Mesenchymal stem cell (in vitro differentiated cells and primary cell): ENCODE measurements at regions not wholly inside any gene's neighbourhood (a gene's known extent, or its start where the extent isn't known, plus 50 kb on each side); places are given as distances from the start of the nearest gene placed in this dataset.

Experiments
- DNase-seq: peaks from one replicate; pipeline ENCODE4 v3.0.0-alpha.2; 2013
- H2AFZ ChIP-seq: one replicate; pipeline ENCODE4 v1.6.1; 2013; ENCODE audit warnings: low read depth, mild to moderate bottlenecking, control low read depth, inconsistent platforms, low read length, moderate library complexity
- H2AK5ac ChIP-seq: 2 replicates; pipeline ENCODE4 v1.6.1; 2013; ENCODE audit warnings: low read length, moderate library complexity, mild to moderate bottlenecking, inconsistent platforms; ENCODE audit not compliant: severe bottlenecking
- H2BK120ac ChIP-seq: one replicate; pipeline ENCODE4 v1.6.1; 2013; ENCODE audit warnings: low read depth, mild to moderate bottlenecking, inconsistent platforms, low read length, moderate library complexity
- H2BK12ac ChIP-seq, 2 experiments: one replicate each; pipeline ENCODE4 v1.6.1; 2013; ENCODE audit warnings: inconsistent platforms in 2 of 2, low read length in 2 of 2, mild to moderate bottlenecking in 2 of 2, moderate library complexity in 2 of 2, control low read depth in 1 of 2
- H2BK15ac ChIP-seq: one replicate; pipeline ENCODE4 v1.6.1; 2013; ENCODE audit warnings: mild to moderate bottlenecking, low read depth, inconsistent platforms; ENCODE audit not compliant: poor library complexity, severe bottlenecking
- H2BK5ac ChIP-seq: 2 replicates; pipeline ENCODE4 v1.6.1; 2013; ENCODE audit warnings: low read depth, mild to moderate bottlenecking, low read length, control low read depth, inconsistent platforms; ENCODE audit not compliant: poor library complexity, severe bottlenecking
- H3K14ac ChIP-seq, 2 experiments: one replicate each; pipeline ENCODE4 v1.6.1; 2013; ENCODE audit warnings: inconsistent platforms in 2 of 2, low read length in 2 of 2, control low read depth in 1 of 2, mild to moderate bottlenecking in 1 of 2, moderate library complexity in 1 of 2
- H3K18ac ChIP-seq, 2 experiments: one replicate each; pipeline ENCODE4 v1.6.1; 2013; ENCODE audit warnings: inconsistent platforms in 2 of 2, low read length in 2 of 2, control low read depth in 1 of 2, low read depth in 1 of 2, mild to moderate bottlenecking in 1 of 2
- H3K23ac ChIP-seq, 2 experiments: one replicate each; pipeline ENCODE4 v1.6.1; 2013; ENCODE audit warnings: inconsistent platforms in 2 of 2, low read length in 2 of 2, mild to moderate bottlenecking in 2 of 2, moderate library complexity in 2 of 2, control low read depth in 1 of 2
- H3K27ac ChIP-seq: 2 replicates; pipeline ENCODE4 v1.5.1; 2013; ENCODE audit warnings: mild to moderate bottlenecking, moderate library complexity, low read length, control low read depth, inconsistent platforms; ENCODE audit not compliant: poor library complexity, severe bottlenecking
- H3K27me3 ChIP-seq, 2 experiments: 2 replicates each; pipeline versions ENCODE4 v1.6.1 to v1.7.0; 2013; ENCODE audit warnings: low read length in 2 of 2, mild to moderate bottlenecking in 2 of 2, moderate library complexity in 2 of 2, control low read depth in 1 of 2, inconsistent platforms in 1 of 2; ENCODE audit not compliant: control insufficient read depth in 1 of 2, insufficient read depth in 1 of 2
- H3K36me3 ChIP-seq, 2 experiments: 2 replicates each; pipeline versions ENCODE4 v1.6.1 to v1.7.0; 2013; ENCODE audit warnings: low read length in 2 of 2, control low read depth in 1 of 2, inconsistent platforms in 1 of 2, low read depth in 1 of 2, mild to moderate bottlenecking in 1 of 2; ENCODE audit not compliant: insufficient read depth in 2 of 2, control insufficient read depth in 1 of 2
- H3K4ac ChIP-seq, 2 experiments: one replicate each; pipeline ENCODE4 v1.6.1; 2013; ENCODE audit warnings: inconsistent platforms in 2 of 2, low read length in 2 of 2, mild to moderate bottlenecking in 2 of 2, moderate library complexity in 2 of 2, control low read depth in 1 of 2, low read depth in 1 of 2
- H3K4me1 ChIP-seq: 2 replicates; pipeline ENCODE4 v1.6.1; 2013; ENCODE audit warnings: low read depth, low read length, control low read depth; ENCODE audit not compliant: control insufficient read depth, insufficient read depth
- H3K4me2 ChIP-seq: 2 replicates; pipeline ENCODE4 v1.6.1; 2013; ENCODE audit warnings: low read length, mild to moderate bottlenecking, inconsistent platforms; ENCODE audit not compliant: poor library complexity, severe bottlenecking
- H3K4me3 ChIP-seq, 2 experiments: 2 replicates each; pipeline versions ENCODE4 v1.5.1 to v1.7.0; 2013; ENCODE audit warnings: low read length in 2 of 2, mild to moderate bottlenecking in 2 of 2, control low read depth in 1 of 2, low read depth in 1 of 2; ENCODE audit not compliant: insufficient read depth in 1 of 2
- H3K79me1 ChIP-seq: replicated peaks from 2 replicates; pipeline ENCODE4 v1.6.1; 2013; ENCODE audit warnings: mild to moderate bottlenecking, control low read depth, low read length, inconsistent platforms; ENCODE audit not compliant: poor library complexity, severe bottlenecking
- H3K9ac ChIP-seq: 2 replicates; pipeline ENCODE4 v1.7.0; 2013; ENCODE audit warnings: mild to moderate bottlenecking, low read length, moderate library complexity
- H3K9me3 ChIP-seq: 2 replicates; pipeline ENCODE4 v1.7.0; 2013; ENCODE audit warnings: mild to moderate bottlenecking, low read length; ENCODE audit not compliant: control insufficient read depth
- H4K8ac ChIP-seq: one replicate; pipeline ENCODE4 v1.6.1; 2013; ENCODE audit warnings: inconsistent platforms, mild to moderate bottlenecking, low read length, moderate library complexity
- H4K91ac ChIP-seq: one replicate; pipeline ENCODE4 v1.6.1; 2013; ENCODE audit warnings: mild to moderate bottlenecking, low read length, inconsistent platforms
- WGBS: methylation state at CpG from one replicate; pipeline ENCODE4 v1.1.7; 2013; ENCODE audit warnings: mixed read lengths; 5-methylcytosine and 5-hydroxymethylcytosine counted together

DNA sequence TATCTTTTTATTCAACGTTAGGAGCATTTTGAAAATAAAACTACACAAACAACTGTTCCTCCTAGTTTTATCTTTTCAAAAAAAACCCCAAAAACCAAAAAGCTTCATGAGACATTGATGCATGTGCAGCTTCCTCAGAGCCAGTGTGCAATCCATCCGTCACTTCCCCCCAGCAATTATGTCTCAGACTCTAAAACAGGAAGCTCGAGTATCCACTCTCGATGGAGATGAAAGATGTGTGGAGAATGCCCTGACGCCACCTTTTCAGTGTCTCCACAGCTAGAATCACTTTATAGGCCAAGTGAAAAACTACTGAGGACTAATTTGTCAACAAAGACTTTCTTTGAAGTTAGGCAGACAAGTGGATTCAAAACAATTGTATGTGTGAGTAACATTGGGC lies 408.9 kb upstream of the SMARCA2 start:
- H4K91ac ChIP-seq: no peak overlapping the region
- H3K27ac ChIP-seq: no peak overlapping the region
- no peaks in the 10 kb centered on the region for H3K4me1 ChIP-seq
- H3K9ac ChIP-seq: no peak overlapping the region
- H3K23ac ChIP-seq: no peak overlapping the region
- no peak overlapping the region for H3K18ac ChIP-seq
- H3K36me3 ChIP-seq: no peaks in the 10 kb centered on the region
- peaks cover 0 to 5% of the 10 kb centered on the region in 2 experiments for H3K27me3 ChIP-seq
- no peak overlapping the region for H2BK15ac ChIP-seq
- no peak overlapping the region for H3K4me2 ChIP-seq
- no peak overlapping the region for H2BK5ac ChIP-seq
- no peak for DNase-seq
- no peaks in the 10 kb centered on the region for H3K79me1 ChIP-seq
- no peak overlapping the region for H2BK12ac ChIP-seq
- H2BK120ac ChIP-seq: no peak overlapping the region
- no peak overlapping the region for H3K4ac ChIP-seq
- no peak overlapping the region for H4K8ac ChIP-seq
- H3K14ac ChIP-seq: no peak overlapping the region
- H3K4me3 ChIP-seq: no peak overlapping the region
- H3K9me3 ChIP-seq: no peaks in the 10 kb centered on the region
- 60% methylated on average over 5 of the region's 5 CpGs for WGBS
- H2AFZ ChIP-seq: no peak overlapping the region
- no peak overlapping the region for H2AK5ac ChIP-seq

DNA sequence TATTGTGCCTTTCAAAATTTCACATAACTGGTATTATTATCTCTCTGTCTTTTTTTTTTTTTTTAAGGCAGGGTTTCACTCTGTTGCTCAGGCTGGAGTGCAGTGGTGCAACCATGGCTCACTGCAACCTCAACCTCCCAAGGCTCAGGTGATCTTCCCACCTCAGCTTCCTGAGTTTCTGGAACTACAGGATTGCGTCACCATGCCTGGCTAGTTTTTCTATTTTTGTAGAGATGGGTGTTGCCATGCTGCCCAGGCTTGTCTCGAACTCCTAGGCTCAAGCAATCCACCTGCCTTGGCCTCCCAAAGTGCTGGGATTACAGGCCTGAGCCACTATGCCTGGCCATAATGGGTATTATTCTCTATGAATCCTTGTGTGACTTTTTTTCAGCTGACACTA lies 402.3 kb upstream of the SMARCA2 start:
- Histone ChIP-seq H3K36me3 (no peaks in the 10 kb centered on the region), H3K4me2 (no peak overlapping the region), H3K79me1 (no peaks in the 10 kb centered on the region), H3K4me1 (no peaks in the 10 kb centered on the region), H3K9me3 (no peaks in the 10 kb centered on the region), H3K14ac (no peak overlapping the region), H2AK5ac (no peak overlapping the region), H4K8ac (no peak overlapping the region), H2AFZ (no peak overlapping the region), H3K4ac (no peak overlapping the region), H3K18ac (no peak overlapping the region), H2BK120ac (no peak overlapping the region), H3K23ac (no peak overlapping the region), H3K4me3 (no peak overlapping the region), H3K27ac (no peak overlapping the region), H2BK15ac (no peak overlapping the region), H3K27me3 (peaks cover 0 to 4% of the 10 kb centered on the region in 2 experiments), H3K9ac (no peak overlapping the region), H4K91ac (no peak overlapping the region), H2BK5ac (no peak overlapping the region), H2BK12ac (no peak overlapping the region)
- DNase-seq: no peak
- WGBS: 42% methylated on average over 2 of the region's 2 CpGs

DNA sequence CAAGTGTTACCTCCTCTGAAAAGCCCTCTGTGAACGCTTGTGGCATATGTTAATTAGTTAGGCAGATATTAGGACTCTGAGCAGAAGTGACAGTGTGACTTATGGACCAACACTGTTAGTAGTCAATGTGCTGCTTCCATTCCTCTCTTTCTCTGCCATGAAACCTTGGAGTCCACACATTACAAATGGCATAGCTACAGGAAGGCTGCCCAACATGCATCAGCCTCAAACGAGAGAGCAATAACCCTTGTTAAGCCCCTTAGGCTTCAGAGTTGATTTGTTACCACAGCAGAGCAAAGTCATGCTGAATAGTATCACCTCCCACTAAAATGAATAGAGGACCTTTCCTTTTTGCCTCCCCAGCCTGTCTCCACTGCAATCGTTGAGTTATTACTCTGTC lies 397.7 kb upstream of the SMARCA2 start:
- Histone ChIP-seq H2AK5ac (no peak overlapping the region), H3K9ac (no peak overlapping the region)

DNA sequence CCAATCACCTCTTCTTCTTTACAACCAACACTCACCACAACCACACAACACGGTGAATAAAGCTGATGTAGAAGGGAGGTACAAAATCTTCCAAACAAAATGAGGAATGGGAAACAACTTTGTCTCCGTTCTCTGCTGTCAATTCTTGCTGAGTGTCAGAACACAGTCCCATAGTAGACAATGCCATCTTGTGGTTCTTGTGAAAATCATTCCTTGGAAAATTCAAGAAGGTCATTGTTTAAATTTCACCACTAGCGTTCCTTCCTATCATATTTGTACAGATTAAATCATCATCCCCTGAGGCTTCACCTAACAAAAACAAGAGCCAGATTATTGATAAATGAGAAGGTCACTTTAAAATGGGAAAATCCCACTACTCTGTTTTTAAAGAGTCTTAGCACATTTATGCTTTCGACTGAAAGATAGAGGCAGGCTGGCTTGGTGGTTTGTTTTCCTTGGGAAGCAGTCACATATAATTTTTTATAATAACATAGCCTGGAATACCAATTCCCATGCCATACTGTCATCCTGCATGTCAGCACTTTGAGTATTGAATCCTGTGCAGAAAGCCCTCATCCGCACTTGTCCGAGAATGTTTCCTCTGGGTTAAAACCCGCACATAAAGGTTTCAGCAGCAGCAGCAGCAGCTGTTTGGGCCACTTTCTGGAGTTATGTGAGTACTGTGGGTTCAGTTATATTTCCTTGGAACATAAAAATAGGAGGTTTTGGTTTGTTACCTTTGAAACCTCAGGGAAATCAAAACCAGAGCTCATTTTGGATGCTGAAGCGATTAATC lies 395.0 kb upstream of the SMARCA2 start:
- Histone ChIP-seq H3K4ac (no peak overlapping the region), H2AFZ (no peak overlapping the region)

More for the DNA sequence above, 397.7 kb upstream of the SMARCA2 start:
- Histone ChIP-seq H3K27me3 (peaks cover 0 to 18% of the 10 kb centered on the region in 2 experiments), H3K36me3 (no peaks in the 10 kb centered on the region), H3K79me1 (no peaks in the 10 kb centered on the region), H3K23ac (no peak overlapping the region), H2BK15ac (no peak overlapping the region), H4K8ac (no peak overlapping the region), H3K14ac (no peak overlapping the region), H3K18ac (no peak overlapping the region), H3K27ac (no peak overlapping the region), H3K9me3 (no peaks in the 10 kb centered on the region), H2AFZ (no peak overlapping the region), H2BK5ac (no peak overlapping the region), H3K4ac (no peak overlapping the region), H2BK120ac (no peak overlapping the region), H3K4me1 (no peaks in the 10 kb centered on the region), H3K4me2 (no peak overlapping the region), H4K91ac (no peak overlapping the region), H2BK12ac (no peak overlapping the region), H3K4me3 (no peak overlapping the region)
- no peak for DNase-seq
- 38% methylated on average over 2 of the region's 3 CpGs for WGBS

More for the DNA sequence above, 395.0 kb upstream of the SMARCA2 start:
- no peak overlapping the region for H4K91ac ChIP-seq
- no peak overlapping the region for H2AK5ac ChIP-seq
- H4K8ac ChIP-seq: no peak overlapping the region
- H3K23ac ChIP-seq: no peak overlapping the region
- no peaks in the 10 kb centered on the region for H3K79me1 ChIP-seq
- no peak for DNase-seq
- H3K27ac ChIP-seq: no peak overlapping the region
- H3K4me1 ChIP-seq: no peaks in the 10 kb centered on the region
- H3K27me3 ChIP-seq: peaks cover 0 to 18% of the 10 kb centered on the region in 2 experiments
- H3K9me3 ChIP-seq: no peaks in the 10 kb centered on the region
- no peak overlapping the region for H3K14ac ChIP-seq
- H3K9ac ChIP-seq: no peak overlapping the region
- no peak overlapping the region for H2BK5ac ChIP-seq
- no peak overlapping the region for H2BK15ac ChIP-seq
- no peak overlapping the region for H2BK120ac ChIP-seq
- H2BK12ac ChIP-seq: no peak overlapping the region
- H3K4me3 ChIP-seq: no peak overlapping the region
- no peak overlapping the region for H3K18ac ChIP-seq
- H3K36me3 ChIP-seq: no peaks in the 10 kb centered on the region
- WGBS: 81% methylated on average over 7 of the region's 8 CpGs
- no peak overlapping the region for H3K4me2 ChIP-seq
